SK-N-SH (cell line): ENCODE measurements at regions not wholly inside any gene's neighbourhood (a gene's known extent, or its start where the extent isn't known, plus 50 kb on each side); places are given as distances from the start of the nearest gene placed in this dataset.

Experiments used
- CTCF ChIA-PET: fragments of 300-600, 350-600 bp; formaldehyde crosslinking; extraction: SDS; loops from one replicate; lab custom pipeline; 2021; lab: Yijun Ruan, JAX
- POLR2A ChIA-PET: fragments of 350-600 bp; sonication (Branson Sonifier 250); formaldehyde crosslinking; extraction: SDS; loops from one replicate; lab custom pipeline; 2020; ENCODE audit warnings: antibody characterized with exemption, inconsistent platforms; lab: Yijun Ruan, JAX
- DNase-seq: peaks from one replicate; pipeline ENCODE4 v3.0.0; 2012
- H2AFZ ChIP-seq: fragments of 200-600 bp; sonication (generic); 2 replicates; pipeline ENCODE4 v1.8.1; 2016; ENCODE audit warnings: antibody characterized with exemption, mild to moderate bottlenecking, low read depth
- H3F3A ChIP-seq: fragments of 200-600 bp; sonication (generic); replicated peaks from 2 replicates; pipeline ENCODE3; 2016; ENCODE audit warnings: antibody characterized with exemption, mild to moderate bottlenecking; ENCODE audit not compliant: insufficient read depth
- H3K27ac ChIP-seq, 2 experiments: fragments of 200-500 bp in 1 of 2; fragments of 200-600 bp in 1 of 2; sonication (Bioruptor generic) in 1 of 2; sonication (generic), shearing (Covaris generic) in 1 of 2; 2 replicates each; pipeline versions ENCODE4 v1.5.1 to v1.6.1; 2014 to 2016; ENCODE audit warnings: low read depth in 2 of 2, inconsistent platforms in 1 of 2, low read length in 1 of 2, mild to moderate bottlenecking in 1 of 2, mixed read lengths in 1 of 2
- H3K27me3 ChIP-seq: fragments of 200-600 bp; sonication (generic), shearing (Covaris generic); 2 replicates; pipeline ENCODE4 v1.6.1; 2016; ENCODE audit warnings: mixed run types; ENCODE audit not compliant: insufficient read depth
- H3K36me3 ChIP-seq, 2 experiments: fragments of 200-500 bp in 1 of 2; fragments of 200-600 bp in 1 of 2; sonication (Bioruptor generic) in 1 of 2; sonication (generic) in 1 of 2; replicated peaks in 1 of 2; 2 replicates each; pipeline versions ENCODE3 to v1.5.1; 2014 to 2016; ENCODE audit warnings: low read length in 1 of 2, mild to moderate bottlenecking in 1 of 2; ENCODE audit not compliant: insufficient read depth in 2 of 2, control insufficient read depth in 1 of 2
- H3K4me1 ChIP-seq, 2 experiments: fragments of 200-500 bp in 1 of 2; fragments of 200-600 bp in 1 of 2; sonication (Bioruptor generic) in 1 of 2; sonication (generic), shearing (Covaris generic) in 1 of 2; 2 replicates each; pipeline versions ENCODE4 v1.5.1 to v1.6.1; 2014 to 2016; ENCODE audit warnings: low read depth in 1 of 2, low read length in 1 of 2, mixed run types in 1 of 2; ENCODE audit not compliant: insufficient read depth in 2 of 2, control insufficient read depth in 1 of 2
- H3K4me2 ChIP-seq: fragments of 200-600 bp; sonication (generic), shearing (Covaris generic); 2 replicates; pipeline ENCODE4 v1.6.1; 2017; ENCODE audit warnings: mixed run types
- H3K4me3 ChIP-seq, 2 experiments: fragments of 200-500 bp in 1 of 2; fragments of 200-600 bp in 1 of 2; sonication (Bioruptor generic) in 1 of 2; sonication (generic), shearing (Covaris generic) in 1 of 2; 2 replicates each; pipeline versions ENCODE4 v1.5.1 to v1.8.1; 2014 to 2016; ENCODE audit warnings: low read depth in 2 of 2, inconsistent platforms in 1 of 2, low read length in 1 of 2, mild to moderate bottlenecking in 1 of 2, mixed read lengths in 1 of 2, moderate library complexity in 1 of 2
- H3K79me2 ChIP-seq: fragments of 200-600 bp; sonication (generic); 2 replicates; pipeline ENCODE4 v1.8.1; 2017; ENCODE audit warnings: mild to moderate bottlenecking; ENCODE audit not compliant: insufficient read depth
- H3K9ac ChIP-seq: fragments of 200-600 bp; sonication (generic); 2 replicates; pipeline ENCODE4 v1.6.1; 2017; ENCODE audit warnings: mixed run types
- H3K9me2 ChIP-seq: fragments of 200-600 bp; sonication (generic); 2 replicates; pipeline ENCODE4 v1.6.1; 2017; ENCODE audit warnings: mixed run types
- H3K9me3 ChIP-seq: fragments of 200-600 bp; sonication (generic); 2 replicates; pipeline ENCODE4 v1.6.1; 2017; ENCODE audit warnings: mixed run types, mild to moderate bottlenecking, moderate library complexity
- H4K20me1 ChIP-seq: fragments of 200-600 bp; sonication (generic); 2 replicates; pipeline ENCODE4 v1.6.1; 2017; ENCODE audit warnings: mild to moderate bottlenecking, mixed run types; ENCODE audit not compliant: insufficient read depth
- ELF1 ChIP-seq: IDR thresholded peaks from 2 replicates; pipeline ENCODE4 v1.4.0; 2012
- EP300 ChIP-seq, 2 experiments: IDR thresholded peaks; 2 replicates each; pipeline versions ENCODE4 v1.4.0 to v1.6.1; 2012; ENCODE audit warnings: borderline replicate concordance in 1 of 2, low read depth in 1 of 2, low read length in 1 of 2
- FOSL2 ChIP-seq: IDR thresholded peaks from 2 replicates; pipeline ENCODE4 v1.4.0; 2012; ENCODE audit warnings: low read depth, mild to moderate bottlenecking, moderate library complexity, borderline replicate concordance
- FOXM1 ChIP-seq: IDR thresholded peaks from 2 replicates; pipeline ENCODE4 v1.4.0; 2012; ENCODE audit warnings: low read depth, mild to moderate bottlenecking
- GABPA ChIP-seq: IDR thresholded peaks from 2 replicates; pipeline ENCODE4 v1.4.0; 2012; ENCODE audit warnings: low read depth, mild to moderate bottlenecking
- GATA2 ChIP-seq: sonication (generic); formaldehyde crosslinking; IDR thresholded peaks from 2 replicates; pipeline ENCODE4 v1.5.0; 2020; ENCODE audit warnings: mild to moderate bottlenecking, missing genetic modification reagents
- MEF2A ChIP-seq: IDR thresholded peaks from 2 replicates; pipeline ENCODE4 v1.4.0; 2012; ENCODE audit warnings: low read depth, borderline replicate concordance
- NFIC ChIP-seq: IDR thresholded peaks from 2 replicates; pipeline ENCODE4 v1.4.0; 2012; ENCODE audit warnings: borderline replicate concordance
- NRF1 ChIP-seq: IDR thresholded peaks from 2 replicates; pipeline ENCODE4 v1.6.1; 2012; ENCODE audit warnings: low read depth, mild to moderate bottlenecking, low read length
- POLR2AphosphoS5 ChIP-seq: IDR thresholded peaks from 2 replicates; pipeline ENCODE4 v1.6.1; 2012; ENCODE audit warnings: low read depth, low read length
- RAD21 ChIP-seq: IDR thresholded peaks from 2 replicates; pipeline ENCODE4 v1.6.1; 2012; ENCODE audit warnings: mild to moderate bottlenecking, low read length
- RFX5 ChIP-seq: IDR thresholded peaks from 2 replicates; pipeline ENCODE4 v1.6.1; 2012; ENCODE audit warnings: mild to moderate bottlenecking, improper control_type of control experiment, low read length
- RXRA ChIP-seq: IDR thresholded peaks from 2 replicates; pipeline ENCODE4 v1.4.0; 2012; ENCODE audit warnings: low read depth, mild to moderate bottlenecking, borderline replicate concordance
- TAF1 ChIP-seq: IDR thresholded peaks from 2 replicates; pipeline ENCODE4 v1.6.1; 2012; ENCODE audit warnings: low read depth, mild to moderate bottlenecking, low read length, moderate library complexity, borderline replicate concordance
- YY1 ChIP-seq: IDR thresholded peaks from 2 replicates; pipeline ENCODE4 v1.4.0; 2012; ENCODE audit warnings: low read depth, mild to moderate bottlenecking
- WGBS: methylation state at CpG from one replicate; pipeline ENCODE4 v1.1.6; 2017; ENCODE audit warnings: low lambda C conversion rate; 5-methylcytosine and 5-hydroxymethylcytosine counted together
- TF ChIP-seq, protein P1 (sequence below): IDR thresholded peaks from 2 replicates; pipeline ENCODE4 v1.4.0; 2012; ENCODE audit warnings: low read depth, borderline replicate concordance
- TF ChIP-seq, protein P2 (sequence below): fragments of 150-350 bp; IDR thresholded peaks from 2 replicates; pipeline ENCODE4 v1.6.1; 2016; ENCODE audit warnings: mild to moderate bottlenecking, low read depth, low read length
- TF ChIP-seq, protein P3 (sequence below): fragments of 200-600 bp; sonication (generic); IDR thresholded peaks from 2 replicates; pipeline ENCODE4 v1.6.1; 2017; ENCODE audit warnings: antibody characterized with exemption, mild to moderate bottlenecking, moderate library complexity
- TF ChIP-seq, protein P4 (sequence below): IDR thresholded peaks from 2 replicates; pipeline ENCODE4 v1.4.0; 2012; ENCODE audit warnings: low read depth
- TF ChIP-seq, protein P5 (sequence below): fragments of 150-350 bp; IDR thresholded peaks from 2 replicates; pipeline ENCODE4 v1.6.1; 2017; ENCODE audit warnings: antibody characterized with exemption, low read length, low read depth, borderline replicate concordance

DNA sequence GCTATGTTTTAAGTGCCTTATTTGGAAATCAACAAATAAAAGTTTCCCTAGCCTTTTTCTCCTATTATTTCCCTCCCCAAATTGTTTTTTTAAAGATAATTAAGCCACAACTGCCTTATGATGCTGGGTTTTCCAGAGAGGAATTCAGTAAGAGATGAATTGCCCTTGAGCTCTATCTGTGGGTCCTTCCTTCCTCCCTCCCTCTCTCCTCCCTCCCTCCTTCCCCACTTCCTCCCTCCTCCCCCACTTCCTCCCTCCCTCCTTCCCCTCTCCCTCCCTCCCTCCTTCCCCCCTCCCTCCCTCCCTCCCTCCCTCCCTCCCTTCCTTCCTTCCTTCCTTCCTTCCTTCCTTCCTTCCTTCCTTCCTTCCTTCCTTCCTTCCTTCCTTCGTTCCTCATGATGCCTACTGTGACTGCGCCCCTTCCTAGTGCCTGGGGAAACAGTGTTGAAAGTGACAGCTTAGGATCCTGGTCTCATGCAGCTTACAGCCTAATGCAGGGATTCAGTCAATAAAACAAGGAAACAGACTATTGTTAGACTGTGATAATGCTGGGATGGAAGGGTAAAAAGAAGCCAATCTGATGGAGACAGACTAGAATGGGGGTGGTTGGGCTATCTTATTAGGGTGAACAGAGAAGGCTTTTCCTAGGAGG, 1417.1 kb downstream of the AACS start (continued):
- TF ChIP-seq EP300 (IDR thresholded peaks at IDR 0.05; ENCODE audit: borderline replicate concordance in 1 of 2, low read depth in 1 of 2, low read length in 1 of 2) (no peak), FOSL2 (no peak), GATA2 (no peak), MEF2A (no peak), RAD21 (no peak), TAF1 (no peak), ELF1 (no peak)
- TF ChIP-seq, protein P1, sequence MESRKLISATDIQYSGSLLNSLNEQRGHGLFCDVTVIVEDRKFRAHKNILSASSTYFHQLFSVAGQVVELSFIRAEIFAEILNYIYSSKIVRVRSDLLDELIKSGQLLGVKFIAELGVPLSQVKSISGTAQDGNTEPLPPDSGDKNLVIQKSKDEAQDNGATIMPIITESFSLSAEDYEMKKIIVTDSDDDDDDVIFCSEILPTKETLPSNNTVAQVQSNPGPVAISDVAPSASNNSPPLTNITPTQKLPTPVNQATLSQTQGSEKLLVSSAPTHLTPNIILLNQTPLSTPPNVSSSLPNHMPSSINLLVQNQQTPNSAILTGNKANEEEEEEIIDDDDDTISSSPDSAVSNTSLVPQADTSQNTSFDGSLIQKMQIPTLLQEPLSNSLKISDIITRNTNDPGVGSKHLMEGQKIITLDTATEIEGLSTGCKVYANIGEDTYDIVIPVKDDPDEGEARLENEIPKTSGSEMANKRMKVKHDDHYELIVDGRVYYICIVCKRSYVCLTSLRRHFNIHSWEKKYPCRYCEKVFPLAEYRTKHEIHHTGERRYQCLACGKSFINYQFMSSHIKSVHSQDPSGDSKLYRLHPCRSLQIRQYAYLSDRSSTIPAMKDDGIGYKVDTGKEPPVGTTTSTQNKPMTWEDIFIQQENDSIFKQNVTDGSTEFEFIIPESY, result no peak

DNA sequence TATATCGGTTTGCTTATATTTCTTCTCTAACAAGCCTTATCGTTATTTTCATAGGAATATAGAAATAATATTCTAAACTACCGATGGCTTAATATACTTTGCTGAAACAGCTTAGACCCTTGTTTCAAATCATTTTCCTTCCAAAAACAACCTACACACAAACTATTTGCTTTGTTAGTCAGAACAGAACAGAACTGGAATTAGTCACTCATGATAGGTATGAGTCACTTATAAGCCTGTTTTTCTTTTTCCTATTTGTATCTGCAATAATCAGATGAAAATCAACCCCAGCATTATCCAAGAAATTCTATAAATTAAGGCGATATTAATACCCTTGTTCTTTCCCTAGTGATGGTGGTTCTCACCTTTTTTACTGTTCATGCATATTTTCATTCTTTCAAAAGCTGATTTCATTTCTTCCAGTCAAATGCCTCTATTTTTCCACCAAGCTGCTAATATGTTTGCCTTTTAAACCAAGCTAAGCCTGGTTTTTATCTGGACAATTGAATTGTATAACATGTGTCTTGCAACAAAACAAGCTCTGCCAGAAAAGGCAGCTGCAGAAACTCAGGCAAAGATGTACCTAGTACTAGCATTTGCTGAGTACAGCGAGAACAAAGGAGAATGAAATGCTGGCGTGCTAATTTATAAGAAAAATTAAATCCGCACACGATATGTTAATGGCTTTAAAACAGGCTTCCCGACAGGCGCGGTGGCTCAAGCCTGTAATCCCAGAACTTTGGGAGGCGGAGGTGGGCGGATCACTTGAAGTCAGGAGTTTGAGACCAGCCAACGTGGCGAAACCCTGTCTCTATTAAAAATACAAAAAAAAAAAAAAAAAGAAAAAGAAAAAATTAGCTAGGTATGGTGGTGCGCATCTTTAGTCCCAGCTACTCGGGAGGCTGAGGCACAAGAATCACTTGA, 1418.2 kb downstream of the AACS start:
- CTCF ChIA-PET, result no interaction called here
- no peaks in the 10 kb centered on the region for H3K79me2 ChIP-seq
- 25% methylated on average over 17 of the region's 17 CpGs for WGBS
- H3F3A ChIP-seq, result peaks cover 8% of the 10 kb centered on the region
- no peak overlapping the region for H3K9ac ChIP-seq
- POLR2A ChIA-PET, result no interaction called here
- no peaks in the 10 kb centered on the region for H4K20me1 ChIP-seq
- peak; percentile 36 for DNase-seq
- no peaks in the 10 kb centered on the region for H3K9me3 ChIP-seq
- H3K9me2 ChIP-seq, result no peaks in the 10 kb centered on the region
- no peaks in the 10 kb centered on the region for H3K27me3 ChIP-seq
- no peaks in the 10 kb centered on the region for H3K36me3 ChIP-seq
- H2AFZ ChIP-seq, result peak overlapping the region; percentile 37; the same call in 1 of the 2 replicates
- peak overlapping the region; percentile 73 to 90 for H3K27ac ChIP-seq
- peaks cover 7 to 9% of the 10 kb centered on the region in 2 experiments for H3K4me1 ChIP-seq
- peak overlapping the region; percentile 47 for H3K4me2 ChIP-seq
- H3K4me3 ChIP-seq, result no peak overlapping the region; a peak in 1 of 4 replicates
- TF ChIP-seq YY1, result no peak
- TF ChIP-seq POLR2AphosphoS5, result peak; percentile 47; the same call in 1 of the 2 replicates
- TF ChIP-seq, protein P2, sequence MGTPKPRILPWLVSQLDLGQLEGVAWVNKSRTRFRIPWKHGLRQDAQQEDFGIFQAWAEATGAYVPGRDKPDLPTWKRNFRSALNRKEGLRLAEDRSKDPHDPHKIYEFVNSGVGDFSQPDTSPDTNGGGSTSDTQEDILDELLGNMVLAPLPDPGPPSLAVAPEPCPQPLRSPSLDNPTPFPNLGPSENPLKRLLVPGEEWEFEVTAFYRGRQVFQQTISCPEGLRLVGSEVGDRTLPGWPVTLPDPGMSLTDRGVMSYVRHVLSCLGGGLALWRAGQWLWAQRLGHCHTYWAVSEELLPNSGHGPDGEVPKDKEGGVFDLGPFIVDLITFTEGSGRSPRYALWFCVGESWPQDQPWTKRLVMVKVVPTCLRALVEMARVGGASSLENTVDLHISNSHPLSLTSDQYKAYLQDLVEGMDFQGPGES, result no peak
- TF ChIP-seq, protein P3, sequence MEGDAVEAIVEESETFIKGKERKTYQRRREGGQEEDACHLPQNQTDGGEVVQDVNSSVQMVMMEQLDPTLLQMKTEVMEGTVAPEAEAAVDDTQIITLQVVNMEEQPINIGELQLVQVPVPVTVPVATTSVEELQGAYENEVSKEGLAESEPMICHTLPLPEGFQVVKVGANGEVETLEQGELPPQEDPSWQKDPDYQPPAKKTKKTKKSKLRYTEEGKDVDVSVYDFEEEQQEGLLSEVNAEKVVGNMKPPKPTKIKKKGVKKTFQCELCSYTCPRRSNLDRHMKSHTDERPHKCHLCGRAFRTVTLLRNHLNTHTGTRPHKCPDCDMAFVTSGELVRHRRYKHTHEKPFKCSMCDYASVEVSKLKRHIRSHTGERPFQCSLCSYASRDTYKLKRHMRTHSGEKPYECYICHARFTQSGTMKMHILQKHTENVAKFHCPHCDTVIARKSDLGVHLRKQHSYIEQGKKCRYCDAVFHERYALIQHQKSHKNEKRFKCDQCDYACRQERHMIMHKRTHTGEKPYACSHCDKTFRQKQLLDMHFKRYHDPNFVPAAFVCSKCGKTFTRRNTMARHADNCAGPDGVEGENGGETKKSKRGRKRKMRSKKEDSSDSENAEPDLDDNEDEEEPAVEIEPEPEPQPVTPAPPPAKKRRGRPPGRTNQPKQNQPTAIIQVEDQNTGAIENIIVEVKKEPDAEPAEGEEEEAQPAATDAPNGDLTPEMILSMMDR, result no peak
- TF ChIP-seq GABPA, result no peak
- TF ChIP-seq ELF1, result no peak
- TF ChIP-seq, protein P4, sequence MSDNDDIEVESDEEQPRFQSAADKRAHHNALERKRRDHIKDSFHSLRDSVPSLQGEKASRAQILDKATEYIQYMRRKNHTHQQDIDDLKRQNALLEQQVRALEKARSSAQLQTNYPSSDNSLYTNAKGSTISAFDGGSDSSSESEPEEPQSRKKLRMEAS, result no peak
- no peak for TF ChIP-seq FOXM1
- TF ChIP-seq RFX5, result no peak
- TF ChIP-seq, protein P5, sequence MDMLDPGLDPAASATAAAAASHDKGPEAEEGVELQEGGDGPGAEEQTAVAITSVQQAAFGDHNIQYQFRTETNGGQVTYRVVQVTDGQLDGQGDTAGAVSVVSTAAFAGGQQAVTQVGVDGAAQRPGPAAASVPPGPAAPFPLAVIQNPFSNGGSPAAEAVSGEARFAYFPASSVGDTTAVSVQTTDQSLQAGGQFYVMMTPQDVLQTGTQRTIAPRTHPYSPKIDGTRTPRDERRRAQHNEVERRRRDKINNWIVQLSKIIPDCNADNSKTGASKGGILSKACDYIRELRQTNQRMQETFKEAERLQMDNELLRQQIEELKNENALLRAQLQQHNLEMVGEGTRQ, result no peak
- TF ChIP-seq RXRA, result no peak
- peak; percentile 25; the same call in 1 of the 2 replicates for TF ChIP-seq NFIC
- TF ChIP-seq NRF1, result no peak
